Stimulated activated CD4-positive, alpha-beta T cell treated with anti-CD3 and anti-CD28 coated beads, Interleukin-1b, Interleukin-23, amount 100 ng/mL, for 48 hours (primary cell): ENCODE measurements at regions not wholly inside any gene's neighbourhood (a gene's known extent, or its start where the extent isn't known, plus 50 kb on each side); places are given as distances from the start of the nearest gene placed in this dataset.
"Not testable (repeated sequence)": the region's sequence is repeated elsewhere in the genome, so short reads cannot be mapped to it uniquely, and the experiment has no call there.

Experiments used
- DNase-seq: peaks from one replicate; pipeline ENCODE4 v3.0.0-alpha.2; 2020

- DNase-seq, result no peak
Observed at GRCh38 chr16:16960785-16961184, 510.0 kb downstream of the XYLT1 start.

GRCh38 chr16:16966439-16966838 lies 504.3 kb downstream of the XYLT1 start:
- DNase-seq, result no peak

GRCh38 chr16:16971042-16971441 lies 499.7 kb downstream of the XYLT1 start:
- no peak for DNase-seq

GRCh38 chr16:16972831-16973230 lies 497.9 kb downstream of the XYLT1 start:
- no peak for DNase-seq

GRCh38 chr16:16973707-16974591 lies 496.8 kb downstream of the XYLT1 start:
- no peak for DNase-seq

GRCh38 chr16:16982614-16983013 lies 488.1 kb downstream of the XYLT1 start:
- DNase-seq, result no peak

GRCh38 chr16:16983582-16983981 lies 487.2 kb downstream of the XYLT1 start:
- no peak for DNase-seq

GRCh38 chr16:16984091-16984490 lies 486.7 kb downstream of the XYLT1 start:
- DNase-seq, result not testable (repeated sequence)

GRCh38 chr16:16985707-16986106 lies 485.1 kb downstream of the XYLT1 start:
- no peak for DNase-seq

GRCh38 chr16:16988963-16989362 lies 481.8 kb downstream of the XYLT1 start:
- DNase-seq, result no peak

GRCh38 chr16:16989368-16989767 lies 481.4 kb downstream of the XYLT1 start:
- DNase-seq, result no peak

- no peak for DNase-seq
Observed at GRCh38 chr16:16991711-16992110, 479.0 kb downstream of the XYLT1 start.

- no peak for DNase-seq
Observed at GRCh38 chr16:16992975-16993765, 477.6 kb downstream of the XYLT1 start.

- no peak for DNase-seq
Observed at GRCh38 chr16:16994831-16995230, 475.9 kb downstream of the XYLT1 start.

- no peak for DNase-seq
Observed at GRCh38 chr16:16996827-16997226, 473.9 kb downstream of the XYLT1 start.

GRCh38 chr16:16997349-16997748 lies 473.4 kb downstream of the XYLT1 start:
- no peak for DNase-seq

- no peak for DNase-seq
Observed at GRCh38 chr16:17001471-17001870, 469.3 kb downstream of the XYLT1 start.

- no peak for DNase-seq
Observed at GRCh38 chr16:17002565-17002964, 468.2 kb downstream of the XYLT1 start.

GRCh38 chr16:17005963-17006362 lies 464.8 kb downstream of the XYLT1 start:
- DNase-seq, result not testable (repeated sequence)

- no peak for DNase-seq
Observed at GRCh38 chr16:17011712-17012111, 459.0 kb downstream of the XYLT1 start.

GRCh38 chr16:17013038-17013437 lies 457.7 kb downstream of the XYLT1 start:
- DNase-seq, result no peak

- DNase-seq, result no peak
Observed at GRCh38 chr16:17014484-17015121, 456.2 kb downstream of the XYLT1 start.

- DNase-seq, result no peak
Observed at GRCh38 chr16:17015702-17016101, 455.1 kb downstream of the XYLT1 start.

GRCh38 chr16:17017442-17017841 lies 453.3 kb downstream of the XYLT1 start:
- DNase-seq, result no peak
